ENCODE measurements at regions not wholly inside any gene's neighbourhood (a gene's known extent, or its start where the extent isn't known, plus 50 kb on each side); places are given as distances from the start of the nearest gene placed in this dataset.

Small RNAs in the stretch of these regions (microRNA-seq; reads per million reads assigned to microRNA genes)
- 0 to 5.4 reads per million in 2 donors for gene MIR320D2

Data from aorta (tissue), 2 donors.